ENCODE measurements at regions not wholly inside any gene's neighbourhood (a gene's known extent, or its start where the extent isn't known, plus 50 kb on each side); places are given as distances from the start of the nearest gene placed in this dataset.

- TF ChIP-seq CTCF (conservative IDR thresholded peaks at IDR 0.05): no peak
- TF ChIP-seq EZH2 (IDR thresholded peaks at IDR 0.05; ENCODE audit: low read depth): no peak
Measured at GRCh38 chr10:70943249-70943648, 54.9 kb upstream of the PCBD1 start.
